Psoas muscle (tissue), 7 donors: ENCODE measurements at regions not wholly inside any gene's neighbourhood (a gene's known extent, or its start where the extent isn't known, plus 50 kb on each side); places are given as distances from the start of the nearest gene placed in this dataset.
"Not testable (repeated sequence)": the region's sequence is repeated elsewhere in the genome, so short reads cannot be mapped to it uniquely, and the experiment has no call there.

Experiments
- ATAC-seq, 4 donors: fragments of 200-7000 bp; cut with Tn5 transposase; one replicate each; pipeline ENCODE4 v1.9.1; 2020; ENCODE audit warnings: moderate library complexity in 3 of 4, mild to moderate bottlenecking in 2 of 4
- DNase-seq, 2 donors: peaks; one replicate each; pipeline ENCODE4 v3.0.0-alpha.2; 2020
- H3K27ac ChIP-seq: fragments of 200-600 bp; one replicate; pipeline ENCODE4 v1.8.0; 2022
- H3K27me3 ChIP-seq, 3 donors: fragments of 200-600 bp in 1 of 3; one replicate each; pipeline versions ENCODE4 v1.6.1 to v1.8.0; 2013 to 2022; ENCODE audit warnings: low read length in 2 of 3, mild to moderate bottlenecking in 2 of 3, moderate library complexity in 1 of 3; ENCODE audit not compliant: insufficient read depth in 3 of 3
- H3K36me3 ChIP-seq, 2 donors: fragments of 200-600 bp in 1 of 2; one replicate each; pipeline versions ENCODE4 v1.6.1 to v1.8.0; 2013 to 2022; ENCODE audit warnings: low read depth in 1 of 2, mild to moderate bottlenecking in 1 of 2, moderate library complexity in 1 of 2; ENCODE audit not compliant: insufficient read depth in 1 of 2
- H3K4me1 ChIP-seq: fragments of 200-600 bp; one replicate; pipeline ENCODE4 v1.8.0; 2022
- H3K4me3 ChIP-seq: fragments of 200-600 bp; one replicate; pipeline ENCODE4 v1.8.0; 2022; ENCODE audit warnings: mild to moderate bottlenecking
- H3K9me3 ChIP-seq: fragments of 200-600 bp; one replicate; pipeline ENCODE4 v1.8.0; 2022
- CTCF ChIP-seq: fragments of 200-600 bp; IDR thresholded peaks from one replicate; pipeline ENCODE4 v1.8.0; 2022; ENCODE audit warnings: antibody characterized with exemption
- WGBS, 3 donors: extraction: QIAGEN DNeasy Blood & Tissue Kit; methylation state at CpG; one replicate each; pipeline versions ENCODE4 v1.1.6 to v1.1.7; 2013; 5-methylcytosine and 5-hydroxymethylcytosine counted together
- intact Hi-C, 2 donors: fragments of 100-400 bp; cut with DNase I; formaldehyde crosslinking; loops; one replicate each; pipeline versions ENCODE4 v1.11.0 to v1.14.2; 2022
- donor health status: healthy with polysubstance abuse.
- donor health status: DM: no; HTN: no; CAD: no; lungs with moderate emphysema.
- donor health status: Bipolar disorder and iron deficiency.
- donor health status: healthy.
- donor health status: DM: yes; HTN: yes; CAD: no.
- donor health status: DM: no; HTN: no; CAD: no.
- donor health status: DM: yes; HTN: yes; CAD: no.

- H3K27me3 ChIP-seq, result peaks cover 0 to 20% (median 0%) of the 10 kb centered on the region in 3 donors
- intact Hi-C loops, result no loop called here
Observed at GRCh38 chrX:460116-460515, 73.4 kb upstream of the PPP2R3B start.

DNA sequence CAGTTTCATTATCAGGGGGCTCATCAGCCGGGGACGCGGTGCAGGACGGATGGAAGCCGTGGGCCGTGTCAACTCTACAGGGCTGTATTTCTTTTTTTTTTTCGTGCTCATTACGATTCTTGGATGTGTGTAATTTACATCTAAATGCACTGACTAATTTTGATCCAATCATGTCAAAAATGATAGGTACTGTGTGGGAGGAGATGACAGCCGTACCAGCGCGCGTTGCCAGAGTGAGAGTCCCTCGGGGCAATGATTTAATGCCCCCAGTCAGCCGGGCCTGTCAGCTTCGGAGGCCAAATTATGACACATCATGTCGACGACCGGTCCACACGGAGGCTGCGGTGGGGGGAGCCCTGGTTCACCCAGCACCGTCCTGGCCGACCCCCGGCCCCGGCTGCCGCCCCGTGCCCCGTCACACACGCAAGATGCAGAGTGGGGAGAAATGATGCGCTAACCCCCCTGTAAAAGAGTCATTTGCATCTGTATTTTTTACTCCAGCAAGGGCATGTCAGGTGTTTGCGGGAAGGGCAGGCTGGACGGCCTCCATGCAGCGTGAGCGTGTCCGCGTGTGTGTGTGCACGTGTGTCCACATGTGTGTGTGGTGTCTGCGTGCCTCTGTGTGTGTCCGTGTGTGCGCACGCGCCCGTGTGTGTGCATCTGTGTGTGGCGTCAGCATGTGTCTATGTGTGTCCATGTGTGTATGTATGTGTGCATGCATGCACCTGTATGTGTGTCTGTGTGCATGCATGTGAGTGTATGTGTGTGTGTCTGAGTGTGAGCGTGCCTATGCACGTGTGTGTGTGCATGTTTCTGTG is 74.3 kb upstream of the PPP2R3B start:
- Histone ChIP-seq H3K4me3 (no peak overlapping the region), H3K9me3 (no peaks in the 10 kb centered on the region), H3K36me3 (no peaks in the 10 kb centered on the region), H3K4me1 (no peaks in the 10 kb centered on the region), H3K27ac (no peak overlapping the region), H3K27me3 (peaks cover 0 to 20% (median 0%) of the 10 kb centered on the region in 3 donors)
- ATAC-seq (no peak), DNase-seq (no peak)
- TF ChIP-seq CTCF, result no peak
- WGBS, 3 donors, result 60 to 61% (median 60%) methylated on average over 45 of the region's 45 CpGs
- intact Hi-C loops, result no loop called here

More at GRCh38 chrX:460116-460515, 73.4 kb upstream of the PPP2R3B start:
- Histone ChIP-seq H3K4me1 (no peaks in the 10 kb centered on the region), H3K9me3 (no peaks in the 10 kb centered on the region), H3K4me3 (no peak overlapping the region), H3K27ac (no peak overlapping the region), H3K36me3 (no peaks in the 10 kb centered on the region)
- TF ChIP-seq CTCF, result no peak
- DNase-seq, result no peak
- no peak for ATAC-seq
- 22 to 27% (median 26%) methylated on average over 11 of the region's 11 CpGs for whole genome bisulfite sequencing, 3 donors

GRCh38 chrX:462853-463252 is 76.1 kb upstream of the PPP2R3B start:
- Histone ChIP-seq H3K27ac (no peak overlapping the region), H3K4me3 (no peak overlapping the region), H3K4me1 (no peaks in the 10 kb centered on the region), H3K36me3 (no peaks in the 10 kb centered on the region), H3K9me3 (no peaks in the 10 kb centered on the region), H3K27me3 (peaks cover 0 to 13% (median 0%) of the 10 kb centered on the region in 3 donors)
- WGBS, 3 donors, result 82 to 85% (median 84%) methylated on average over 20 to 21 of the region's 21 CpGs
- no peak for ATAC-seq
- TF ChIP-seq CTCF, result no peak
- no peak for DNase-seq
- intact Hi-C loops, result no loop called here

DNA sequence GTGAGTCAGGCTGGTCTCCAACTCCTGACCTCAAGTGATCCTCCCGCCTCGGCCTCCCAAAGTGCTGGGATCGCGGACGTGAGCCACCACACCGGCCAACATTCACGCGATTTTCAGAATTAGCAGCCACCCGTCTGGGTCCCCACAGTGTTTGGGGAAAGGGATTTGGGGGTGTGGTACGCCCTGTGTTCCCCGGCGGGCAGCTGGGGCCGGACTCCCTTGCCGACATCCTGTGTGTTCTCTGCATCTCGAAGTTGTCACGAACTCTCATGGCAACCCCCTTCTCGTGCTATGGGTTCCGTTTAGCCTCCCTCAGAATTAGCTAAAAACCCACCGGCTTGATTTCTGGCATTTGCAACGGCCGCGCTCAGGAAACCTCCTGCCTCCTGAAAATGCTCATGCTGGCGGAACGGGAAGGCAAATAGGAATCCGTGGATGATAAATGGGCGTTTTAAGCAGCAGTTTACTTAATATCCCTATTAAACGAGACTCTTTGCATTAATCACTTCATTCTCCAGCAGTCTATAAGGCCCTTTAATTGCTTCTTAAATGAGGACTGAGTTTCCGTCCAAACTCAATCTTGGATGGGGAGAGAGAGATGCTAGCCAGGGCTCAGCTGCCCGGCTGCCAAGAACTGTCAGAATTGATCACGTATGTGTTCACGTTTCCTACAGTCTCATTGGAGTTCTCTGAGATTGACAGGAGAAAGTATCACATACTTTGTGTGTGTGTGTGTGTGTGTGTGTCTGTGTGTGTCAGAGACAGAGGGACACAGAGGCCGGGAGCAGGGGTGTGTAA is 78.9 kb upstream of the PPP2R3B start:
- peaks cover 0 to 1% (median 0%) of the 10 kb centered on the region in 3 donors for H3K27me3 ChIP-seq
- TF ChIP-seq CTCF, result no peak
- ATAC-seq (no peak), DNase-seq (no peak)
- no peaks in the 10 kb centered on the region for H3K4me1 ChIP-seq
- intact Hi-C loops, result no loop called here
- H3K9me3 ChIP-seq, result no peaks in the 10 kb centered on the region
- no peak overlapping the region for H3K4me3 ChIP-seq
- WGBS, 3 donors, result 78 to 82% (median 81%) methylated on average over 32 of the region's 32 CpGs
- H3K27ac ChIP-seq, result no peak overlapping the region
- H3K36me3 ChIP-seq, result no peaks in the 10 kb centered on the region

- H3K27me3 ChIP-seq, H3K36me3 ChIP-seq, H3K4me3 ChIP-seq, DNase-seq, intact Hi-C loops, H3K4me1 ChIP-seq, ATAC-seq, H3K9me3 ChIP-seq, H3K27ac ChIP-seq: not testable (repeated sequence)
- WGBS, 3 donors, result 91 to 94% (median 91%) methylated on average over 17 of the region's 17 CpGs
Observed at GRCh38 chrX:466836-467235, 80.1 kb upstream of the PPP2R3B start.

DNA sequence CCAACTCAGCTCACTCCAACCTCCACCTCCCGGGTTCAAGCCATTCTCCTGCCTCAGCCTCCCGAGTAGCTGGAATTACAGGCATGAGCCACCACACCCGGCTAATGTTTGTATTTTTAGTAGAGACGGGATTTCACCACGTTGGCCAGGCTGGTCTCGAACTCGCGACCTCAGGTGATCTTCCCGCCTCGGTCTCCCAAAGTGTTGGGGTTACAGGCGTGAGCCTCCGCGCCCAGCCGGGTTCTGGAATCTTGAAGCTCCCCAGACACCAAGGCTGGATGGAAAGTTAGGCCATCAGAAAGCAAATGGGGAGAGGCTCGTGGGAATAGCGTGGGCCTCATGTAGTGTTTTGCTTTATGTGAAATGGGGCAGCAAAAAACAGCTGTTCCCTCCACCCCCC is 81.0 kb upstream of the PPP2R3B start:
- H3K9me3 ChIP-seq, H3K27ac ChIP-seq, H3K36me3 ChIP-seq, intact Hi-C loops, H3K27me3 ChIP-seq, DNase-seq, H3K4me1 ChIP-seq, ATAC-seq, H3K4me3 ChIP-seq: not testable (repeated sequence)
- 85 to 95% (median 89%) methylated on average over 16 of the region's 16 CpGs for WGBS, 3 donors
